ENCODE measurements at regions not wholly inside any gene's neighbourhood (a gene's known extent, or its start where the extent isn't known, plus 50 kb on each side); places are given as distances from the start of the nearest gene placed in this dataset.

GRCh38 chr19:27885359-27885758, 1327.6 kb downstream of the UQCRFS1 start:
- TF ChIP-seq POLR2A (IDR thresholded peaks at IDR 0.05; ENCODE audit: low read depth, low read length): no peak
- no peak for TF ChIP-seq POLR2AphosphoS5 (IDR thresholded peaks at IDR 0.05; ENCODE audit: low read depth, low read length)
- no peak for TF ChIP-seq PAX5 (IDR thresholded peaks at IDR 0.05; ENCODE audit: insufficient read depth, low read length, severe bottlenecking)
- no peak for TF ChIP-seq TAF1 (IDR thresholded peaks at IDR 0.05; ENCODE audit: low read depth, low read length)
- no peak for TF ChIP-seq SPI1 (IDR thresholded peaks at IDR 0.05; ENCODE audit: low read depth, low read length)
- TF ChIP-seq POU2F2 (IDR thresholded peaks at IDR 0.05; ENCODE audit: low read depth, low read length): no peak

Measured in GM12891 (cell line).